GM19395 (cell line): ENCODE measurements at regions not wholly inside any gene's neighbourhood (a gene's known extent, or its start where the extent isn't known, plus 50 kb on each side); places are given as distances from the start of the nearest gene placed in this dataset.
"Not testable (repeated sequence)": the region's sequence is repeated elsewhere in the genome, so short reads cannot be mapped to it uniquely, and the experiment has no call there.

ENCODE experiments used
- ATAC-seq: cut with Tn5 transposase; IDR thresholded peaks from one replicate; pipeline ENCODE4 v1.9.1; 2021; ENCODE audit warnings: mild to moderate bottlenecking, moderate library complexity; ENCODE audit not compliant: unreplicated experiment

- ATAC-seq, result no peak
Observed at GRCh38 chr21:26331205-26331980, 160.8 kb upstream of the APP start.

GRCh38 chr21:26320596-26320995 is 150.0 kb upstream of the APP start:
- ATAC-seq, result no peak

- ATAC-seq, result no peak
Observed at GRCh38 chr21:26307640-26308039, 137.1 kb upstream of the APP start.

GRCh38 chr21:26297851-26298250 is 127.3 kb upstream of the APP start:
- ATAC-seq, result no peak

DNA sequence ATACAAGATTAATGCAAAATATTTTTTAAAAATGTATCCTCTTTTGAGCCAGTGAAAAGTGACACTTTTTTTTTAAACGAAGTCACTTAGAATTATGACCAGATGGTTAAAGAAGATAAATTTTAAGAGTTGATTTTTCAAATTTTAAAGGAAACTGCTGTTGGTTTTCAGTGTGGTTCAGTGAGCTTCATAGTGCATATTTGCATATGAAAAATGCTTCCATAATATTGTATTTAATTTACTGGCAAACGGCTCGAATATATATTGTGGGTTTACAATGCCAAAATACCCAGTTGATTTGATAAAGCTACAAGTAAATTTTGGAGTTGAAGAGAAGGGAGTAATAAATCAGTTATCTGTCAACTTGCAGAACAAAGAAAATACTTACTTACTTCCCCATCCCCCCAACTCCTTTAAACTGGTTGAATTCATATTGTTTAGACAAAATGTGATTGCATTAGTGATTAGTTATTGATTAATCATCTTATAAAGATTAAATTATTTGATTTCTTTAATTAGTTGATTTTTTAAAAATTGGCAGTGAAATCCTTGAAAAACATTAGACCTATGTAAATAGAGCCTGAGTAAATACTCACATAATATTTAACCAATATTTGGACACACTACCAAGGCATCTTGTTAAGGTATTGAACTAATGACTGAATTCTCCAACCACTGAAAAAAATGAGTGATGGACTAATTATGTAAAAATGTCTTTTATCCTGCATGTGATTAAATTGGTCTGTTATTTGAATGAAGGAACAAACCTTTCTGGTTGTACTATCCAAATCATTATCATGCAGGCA is 122.8 kb upstream of the APP start:
- ATAC-seq, result no peak

DNA sequence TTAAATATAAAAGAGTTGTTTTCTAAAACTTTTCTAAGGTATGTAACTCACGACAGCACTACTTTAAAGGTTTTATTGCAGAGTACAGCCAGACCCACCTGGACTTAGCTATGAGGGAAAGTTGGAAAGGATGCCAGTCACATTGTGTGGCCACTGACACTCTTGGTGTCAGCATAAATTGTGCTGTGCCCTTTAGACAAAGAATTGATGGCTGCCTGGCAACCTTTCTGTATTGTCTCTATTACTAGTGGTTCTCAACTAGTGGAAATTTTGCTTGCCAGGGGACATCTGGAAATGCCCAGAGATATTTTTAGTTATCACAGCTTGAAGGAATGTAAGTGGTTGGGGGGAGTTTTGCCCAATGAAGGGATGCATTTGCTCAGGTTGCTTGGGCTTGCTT is 117.5 kb upstream of the APP start:
- no peak for ATAC-seq

GRCh38 chr21:26284531-26284930 is 114.0 kb upstream of the APP start:
- no peak for ATAC-seq

DNA sequence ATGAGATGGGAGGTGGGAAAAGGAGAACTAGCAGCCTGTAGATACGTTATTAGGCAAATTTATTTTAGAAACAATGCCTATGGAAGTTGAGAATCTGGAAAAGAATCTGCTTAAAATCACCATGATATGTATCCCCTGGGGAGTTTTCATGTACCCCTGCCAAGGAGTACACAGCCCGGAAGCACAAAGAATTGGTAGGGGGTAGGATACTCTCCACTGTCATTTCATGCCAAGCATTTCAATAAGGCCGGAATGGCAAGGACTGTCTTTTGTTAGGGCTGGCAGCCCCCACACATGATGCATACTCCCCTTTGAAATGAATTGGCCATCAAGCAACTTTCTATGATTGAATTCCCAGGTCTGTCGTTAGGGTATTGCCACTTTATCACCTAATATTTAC is 111.5 kb upstream of the APP start:
- no peak for ATAC-seq

GRCh38 chr21:26281506-26281905 is 110.9 kb upstream of the APP start:
- ATAC-seq, result no peak

- ATAC-seq, result no peak
Observed at GRCh38 chr21:26280775-26281174, 110.2 kb upstream of the APP start.

GRCh38 chr21:26280148-26280547 is 109.6 kb upstream of the APP start:
- ATAC-seq, result no peak

- no peak for ATAC-seq
Observed at GRCh38 chr21:26275801-26276200, 105.2 kb upstream of the APP start.

DNA sequence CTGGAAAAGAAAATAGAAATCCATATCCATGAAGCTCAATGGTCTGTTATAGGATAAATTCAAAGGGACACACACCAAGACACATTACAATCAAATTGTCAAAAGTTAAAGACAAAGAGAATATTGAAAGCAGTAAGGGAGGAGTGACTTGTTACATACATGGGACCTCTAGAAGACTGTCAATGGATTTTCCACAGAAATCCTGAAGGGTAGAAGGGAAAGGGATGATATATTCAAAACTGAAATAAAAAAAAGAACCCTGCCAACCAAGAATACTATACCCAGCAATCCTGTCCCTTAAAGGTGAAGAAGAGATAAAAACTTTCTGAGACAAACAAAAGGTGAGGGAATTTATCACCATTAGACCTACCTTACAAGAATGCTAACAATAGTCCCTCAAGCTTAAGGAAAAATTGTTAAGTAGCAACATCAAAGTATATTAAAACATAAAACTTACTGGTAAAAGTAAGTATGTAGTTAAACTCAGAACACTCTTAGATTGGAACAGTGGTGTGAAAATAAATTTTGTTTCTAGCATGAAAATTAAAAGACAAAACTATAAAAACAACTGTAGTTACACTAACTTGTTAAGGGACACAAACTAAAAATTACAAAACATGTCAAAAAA is 103.2 kb upstream of the APP start:
- no peak for ATAC-seq

DNA sequence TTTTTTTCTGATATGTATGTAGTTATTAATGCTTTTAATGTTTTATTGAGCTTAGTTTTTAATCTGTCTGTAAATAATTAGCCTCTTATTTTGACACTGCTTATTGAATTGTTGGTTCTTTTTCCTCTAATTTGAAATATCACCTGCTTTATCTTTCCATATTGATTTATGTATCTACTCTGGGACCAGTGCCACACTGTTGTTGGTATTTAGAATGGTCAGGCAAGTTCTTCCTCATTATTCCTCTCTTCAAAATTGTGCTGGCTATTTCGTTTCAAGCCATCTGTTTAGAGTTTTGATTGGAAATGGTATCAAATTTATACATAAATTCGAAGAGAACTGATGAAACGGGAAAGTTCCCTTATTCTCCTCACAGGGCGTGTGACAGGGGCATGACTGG is 96.8 kb upstream of the APP start:
- ATAC-seq, result no peak

GRCh38 chr21:26246073-26246472 is 75.5 kb upstream of the APP start:
- ATAC-seq, result no peak

GRCh38 chr21:26245428-26245827 is 74.9 kb upstream of the APP start:
- ATAC-seq, result no peak

DNA sequence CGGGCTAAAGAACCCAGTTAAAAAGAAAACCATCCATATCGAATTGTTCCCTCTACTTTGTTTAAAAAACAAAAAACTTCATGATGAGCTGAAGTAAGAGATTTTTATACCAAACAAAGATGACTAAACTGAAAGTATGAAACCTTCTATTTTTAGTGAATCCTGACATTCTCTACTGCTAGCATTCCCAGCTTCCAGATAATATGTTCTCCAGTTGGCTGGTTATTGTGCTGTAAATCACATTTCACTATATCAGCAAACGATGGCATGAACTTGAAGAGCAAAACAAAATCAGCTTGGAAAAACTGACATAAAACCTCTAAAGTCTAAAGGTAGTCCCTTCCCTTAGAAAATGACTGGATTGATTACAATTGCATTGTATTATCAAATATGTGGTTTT is 68.1 kb upstream of the APP start:
- ATAC-seq, result no peak

GRCh38 chr21:26236281-26236680 is 65.7 kb upstream of the APP start:
- no peak for ATAC-seq

- ATAC-seq, result not testable (repeated sequence)
Observed at GRCh38 chr21:26233297-26233696, 62.7 kb upstream of the APP start.

DNA sequence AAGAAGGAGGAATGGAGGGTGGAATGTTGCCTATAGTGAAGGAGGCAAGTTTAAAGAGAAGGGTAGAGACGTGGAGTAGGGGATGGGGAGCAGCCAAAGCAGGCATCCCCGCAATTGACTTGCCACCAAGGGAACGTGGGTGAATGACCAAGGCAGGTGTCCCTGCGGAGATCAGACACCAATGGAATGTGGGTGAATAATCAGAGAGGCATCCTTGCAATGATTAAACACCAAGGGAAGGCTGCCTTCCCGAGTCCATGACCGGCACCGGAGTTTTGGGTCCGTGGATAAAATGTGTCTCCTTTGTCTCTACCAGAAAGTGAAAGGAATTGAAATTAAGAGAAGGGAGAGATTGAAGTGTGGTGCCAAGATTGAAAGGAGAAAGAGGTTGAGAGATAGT is 61.9 kb upstream of the APP start:
- not testable (repeated sequence) for ATAC-seq

GRCh38 chr21:26227130-26227529 is 56.6 kb upstream of the APP start:
- no peak for ATAC-seq

GRCh38 chr21:26226724-26227123 is 56.2 kb upstream of the APP start:
- ATAC-seq, result no peak
